ENCODE measurements at regions not wholly inside any gene's neighbourhood (a gene's known extent, or its start where the extent isn't known, plus 50 kb on each side); places are given as distances from the start of the nearest gene placed in this dataset.

- TF ChIP-seq CTCF (optimal IDR thresholded peaks at IDR 0.05 in 1 of 3, IDR thresholded peaks at IDR 0.05 in 1 of 3, conservative IDR thresholded peaks at IDR 0.05 in 1 of 3; ENCODE audit: extremely low read depth in 1 of 3, insufficient read depth in 2 of 3, low read length in 3 of 3) (no peak), EZH2 (IDR thresholded peaks at IDR 0.05; ENCODE audit: low read length) (no peak)
Observed at GRCh38 chr1:116256286-116256649, 116.8 kb upstream of the ATP1A1 start.
